ENCODE measurements at regions not wholly inside any gene's neighbourhood (a gene's known extent, or its start where the extent isn't known, plus 50 kb on each side); places are given as distances from the start of the nearest gene placed in this dataset.

DNA sequence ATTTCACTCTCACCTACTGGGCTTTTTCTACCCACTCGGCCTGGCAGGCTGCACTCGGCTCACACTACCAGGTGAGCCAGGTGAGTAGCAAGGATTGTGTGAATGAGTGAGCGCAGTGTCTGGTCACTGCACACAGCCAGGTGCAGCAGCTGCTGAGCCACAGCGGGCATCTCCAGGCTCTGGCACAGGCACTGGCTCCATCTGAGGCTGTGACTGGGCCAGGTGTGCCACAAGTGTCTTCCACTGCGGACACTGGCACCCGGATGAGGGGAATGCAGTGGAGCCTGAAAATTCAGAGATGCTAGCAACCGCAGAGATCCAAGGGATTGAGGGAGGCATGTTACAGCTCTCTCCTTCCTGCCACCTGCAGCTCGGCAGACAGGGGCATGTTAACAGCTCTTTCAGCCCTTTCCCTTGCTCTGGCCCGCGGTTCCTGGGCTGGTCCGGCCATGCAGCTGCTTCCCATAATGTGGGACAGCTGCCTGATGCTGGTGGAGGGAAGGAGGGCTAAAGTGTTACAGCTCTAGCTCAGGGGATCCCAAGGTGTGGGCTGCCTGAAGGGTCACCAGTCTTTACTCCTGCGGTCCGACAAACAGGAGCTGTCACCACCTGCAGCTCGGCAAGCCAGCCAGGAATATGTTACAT is 1038.3 kb downstream of the AMY1C start:
- TF ChIP-seq, protein P1, sequence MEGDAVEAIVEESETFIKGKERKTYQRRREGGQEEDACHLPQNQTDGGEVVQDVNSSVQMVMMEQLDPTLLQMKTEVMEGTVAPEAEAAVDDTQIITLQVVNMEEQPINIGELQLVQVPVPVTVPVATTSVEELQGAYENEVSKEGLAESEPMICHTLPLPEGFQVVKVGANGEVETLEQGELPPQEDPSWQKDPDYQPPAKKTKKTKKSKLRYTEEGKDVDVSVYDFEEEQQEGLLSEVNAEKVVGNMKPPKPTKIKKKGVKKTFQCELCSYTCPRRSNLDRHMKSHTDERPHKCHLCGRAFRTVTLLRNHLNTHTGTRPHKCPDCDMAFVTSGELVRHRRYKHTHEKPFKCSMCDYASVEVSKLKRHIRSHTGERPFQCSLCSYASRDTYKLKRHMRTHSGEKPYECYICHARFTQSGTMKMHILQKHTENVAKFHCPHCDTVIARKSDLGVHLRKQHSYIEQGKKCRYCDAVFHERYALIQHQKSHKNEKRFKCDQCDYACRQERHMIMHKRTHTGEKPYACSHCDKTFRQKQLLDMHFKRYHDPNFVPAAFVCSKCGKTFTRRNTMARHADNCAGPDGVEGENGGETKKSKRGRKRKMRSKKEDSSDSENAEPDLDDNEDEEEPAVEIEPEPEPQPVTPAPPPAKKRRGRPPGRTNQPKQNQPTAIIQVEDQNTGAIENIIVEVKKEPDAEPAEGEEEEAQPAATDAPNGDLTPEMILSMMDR (IDR thresholded peaks at IDR 0.05), result no peak
- no peak for TF ChIP-seq POLR2A (IDR thresholded peaks at IDR 0.05)

All from testis (tissue), 2 donors.